Heart left ventricle (tissue), 13 donors: ENCODE measurements at regions not wholly inside any gene's neighbourhood (a gene's known extent, or its start where the extent isn't known, plus 50 kb on each side); places are given as distances from the start of the nearest gene placed in this dataset.

Experiments
- POLR2A ChIP-seq, 2 donors: fragments of 450-650 bp; IDR thresholded peaks; one replicate each; pipeline ENCODE4 v1.6.1; 2017; ENCODE audit warnings: antibody characterized with exemption in 2 of 2, mild to moderate bottlenecking in 2 of 2, moderate library complexity in 2 of 2
- TF ChIP-seq, protein P1 (sequence below), 12 donors: fragments of 200-600 bp; sonication (generic) in 4 of 12; IDR thresholded peaks; one replicate each; pipeline versions ENCODE4 v1.5.0 to v1.8.0; 2018 to 2022; ENCODE audit warnings: antibody characterized with exemption in 12 of 12, mild to moderate bottlenecking in 5 of 12
- donor health status: ischemic (EF 13 %, LVEDD 7.1; RV severe dilation, severe dysfunction).
- donor health status: DM: no; HTN: yes; CAD: no.
- donor health status: DM: no; HTN: no; CAD: no.
- donor health status: ischemic (EF 25% LVEDD 6.9; RV normal size, moderate dysfunction).
- donor health status: ischemic (EF 25% LVEDD 5.7; RV mildly dilated, moderate dysfunction).
- donor health status: ischemic (EF 35%, LVEDD 5.7; RV mildly dilated, moderate dysfunction).
- donor health status: nonischemic (EF 11% LVEDD 7.7; RV severe dilation, severe dysfunction).
- donor health status: DM: yes; HTN: yes; CAD: no.
- donor health status: PGD.
- donor health status: ischemic (EF 29% LVEDD 5.4; RV normal size, mild dysfunction).
- donor health status: nonischemic (EF 23%, LVEDD 6.1; RV moderate dilation, normal function).

DNA sequence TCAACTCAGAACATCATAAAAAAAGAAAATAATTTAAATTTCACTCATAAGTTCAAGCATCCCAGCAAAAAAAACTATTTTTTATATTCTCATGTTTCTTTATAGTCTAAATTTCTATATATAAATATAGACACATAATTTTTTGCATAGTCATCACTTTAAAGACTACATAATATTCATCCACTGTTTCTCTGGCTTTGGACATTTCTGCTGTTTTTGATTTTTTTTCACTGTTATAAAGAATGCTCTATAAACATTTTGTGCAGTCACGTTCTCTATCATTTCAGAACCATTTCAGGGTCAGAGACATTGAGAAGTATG, 59.7 kb upstream of the CLPB start:
- TF ChIP-seq, protein P1, sequence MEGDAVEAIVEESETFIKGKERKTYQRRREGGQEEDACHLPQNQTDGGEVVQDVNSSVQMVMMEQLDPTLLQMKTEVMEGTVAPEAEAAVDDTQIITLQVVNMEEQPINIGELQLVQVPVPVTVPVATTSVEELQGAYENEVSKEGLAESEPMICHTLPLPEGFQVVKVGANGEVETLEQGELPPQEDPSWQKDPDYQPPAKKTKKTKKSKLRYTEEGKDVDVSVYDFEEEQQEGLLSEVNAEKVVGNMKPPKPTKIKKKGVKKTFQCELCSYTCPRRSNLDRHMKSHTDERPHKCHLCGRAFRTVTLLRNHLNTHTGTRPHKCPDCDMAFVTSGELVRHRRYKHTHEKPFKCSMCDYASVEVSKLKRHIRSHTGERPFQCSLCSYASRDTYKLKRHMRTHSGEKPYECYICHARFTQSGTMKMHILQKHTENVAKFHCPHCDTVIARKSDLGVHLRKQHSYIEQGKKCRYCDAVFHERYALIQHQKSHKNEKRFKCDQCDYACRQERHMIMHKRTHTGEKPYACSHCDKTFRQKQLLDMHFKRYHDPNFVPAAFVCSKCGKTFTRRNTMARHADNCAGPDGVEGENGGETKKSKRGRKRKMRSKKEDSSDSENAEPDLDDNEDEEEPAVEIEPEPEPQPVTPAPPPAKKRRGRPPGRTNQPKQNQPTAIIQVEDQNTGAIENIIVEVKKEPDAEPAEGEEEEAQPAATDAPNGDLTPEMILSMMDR (IDR thresholded peaks at IDR 0.05) = no peak
- TF ChIP-seq POLR2A (IDR thresholded peaks at IDR 0.05) = no peak
